PC-9 (cell line): ENCODE measurements at regions not wholly inside any gene's neighbourhood (a gene's known extent, or its start where the extent isn't known, plus 50 kb on each side); places are given as distances from the start of the nearest gene placed in this dataset.

ENCODE experiments used
- BruUV-seq: library from RNA; stranded (reverse); fragments of 400-500 nt; replicated peaks from 2 replicates; lab custom pipeline; 2021; lab: Mats Ljungman, UMichigan
- CTCF ChIA-PET: fragments of 300-600 bp; sonication (Branson Sonifier 250); formaldehyde crosslinking; loops from one replicate; lab custom pipeline; 2022; ENCODE audit warnings: antibody characterized with exemption; lab: Charles Lee
- POLR2A ChIA-PET: fragments of 300-600 bp; sonication (Branson Sonifier 250); formaldehyde crosslinking; loops from one replicate; lab custom pipeline; 2022; ENCODE audit warnings: antibody characterized with exemption; ENCODE audit not compliant: unreplicated experiment; lab: Charles Lee
- DNase-seq, 2 experiments: peaks; one replicate each; pipeline versions ENCODE4 v3.0.0 to v3.0.0-alpha.2; 2015 to 2022; ENCODE audit warnings: mixed read lengths in 1 of 2
- H2AFZ ChIP-seq: fragments of 200-600 bp; sonication (generic); 2 replicates; pipeline ENCODE4 v1.8.1; 2017; ENCODE audit warnings: antibody characterized with exemption
- H3F3A ChIP-seq: fragments of 200-600 bp; sonication (generic); 2 replicates; pipeline ENCODE4 v1.8.1; 2017; ENCODE audit warnings: antibody characterized with exemption, mild to moderate bottlenecking, low read depth; ENCODE audit not compliant: insufficient read depth
- H3K27ac ChIP-seq: fragments of 200-600 bp; sonication (generic); 2 replicates; pipeline ENCODE4 v1.6.1; 2016; ENCODE audit warnings: mixed run types
- H3K27me3 ChIP-seq: fragments of 200-600 bp; sonication (generic); 2 replicates; pipeline ENCODE4 v1.6.1; 2016; ENCODE audit warnings: low read depth, mixed run types; ENCODE audit not compliant: insufficient read depth
- H3K36me3 ChIP-seq: fragments of 200-600 bp; sonication (generic); 2 replicates; pipeline ENCODE4 v1.6.1; 2016; ENCODE audit warnings: low read depth, mixed run types
- H3K4me1 ChIP-seq: fragments of 200-600 bp; sonication (generic); replicated peaks from 2 replicates; pipeline ENCODE4 v1.6.1; 2016; ENCODE audit warnings: mixed run types; ENCODE audit not compliant: insufficient read depth
- H3K4me2 ChIP-seq: fragments of 200-600 bp; sonication (generic); 2 replicates; pipeline ENCODE4 v1.6.1; 2017; ENCODE audit warnings: mixed run types
- H3K4me3 ChIP-seq: fragments of 200-600 bp; sonication (generic); 2 replicates; pipeline ENCODE4 v1.6.1; 2016; ENCODE audit warnings: mixed run types
- H3K79me2 ChIP-seq: fragments of 200-600 bp; sonication (generic); 2 replicates; pipeline ENCODE4 v1.6.1; 2017; ENCODE audit warnings: low read depth, mixed run types
- H3K9me2 ChIP-seq: fragments of 200-600 bp; sonication (generic); 2 replicates; pipeline ENCODE4 v1.8.1; 2017; ENCODE audit warnings: mild to moderate bottlenecking; ENCODE audit not compliant: insufficient read depth
- H3K9me3 ChIP-seq: fragments of 200-600 bp; sonication (generic); 2 replicates; pipeline ENCODE4 v1.8.1; 2016; ENCODE audit warnings: low read depth; ENCODE audit not compliant: insufficient read depth
- H4K20me1 ChIP-seq: fragments of 200-600 bp; sonication (generic); 2 replicates; pipeline ENCODE4 v1.8.1; 2017; ENCODE audit not compliant: insufficient read depth
- EZH2 ChIP-seq: fragments of 200-600 bp; sonication (generic); IDR thresholded peaks from 2 replicates; pipeline ENCODE4 v1.8.0; 2017; ENCODE audit warnings: antibody characterized with exemption, low read depth
- intact Hi-C: fragments of 100-400 bp; cut with micrococcal nuclease; formaldehyde crosslinking; loops from one replicate; pipeline ENCODE4 v1.10.0; 2022; ENCODE audit not compliant: unreplicated experiment
- TF ChIP-seq, protein P1 (sequence below): fragments of 200-600 bp; sonication (generic); conservative IDR thresholded peaks from 2 replicates; pipeline ENCODE4 v1.6.1; 2017; ENCODE audit warnings: mixed run types, antibody characterized with exemption, mild to moderate bottlenecking, moderate library complexity

DNA sequence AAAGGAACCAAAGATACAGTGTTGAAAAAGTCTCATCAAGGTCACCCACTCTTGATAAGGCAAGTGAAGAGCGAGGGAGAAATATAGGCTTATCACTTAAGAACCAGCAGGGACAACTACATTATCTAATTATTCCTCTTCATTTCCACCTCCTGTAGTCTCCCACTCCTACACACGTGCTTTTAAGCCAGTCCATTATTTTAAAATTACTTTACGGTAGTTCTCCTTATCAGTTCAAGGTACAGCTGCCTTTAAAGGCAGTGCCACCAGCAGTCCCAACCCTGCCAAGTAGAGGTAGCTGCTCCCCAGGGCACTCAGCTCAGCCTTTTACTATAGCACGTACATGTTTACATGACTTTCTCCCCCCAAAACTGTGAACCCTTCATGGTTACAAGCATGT is 161.5 kb upstream of the BLID start:
- Histone ChIP-seq H3K9me2 (no peaks in the 10 kb centered on the region), H3K4me3 (no peak overlapping the region), H3K9me3 (no peaks in the 10 kb centered on the region; the same call in 1 of the 2 replicates), H3K27me3 (no peaks in the 10 kb centered on the region), H4K20me1 (no peaks in the 10 kb centered on the region), H3K27ac (no peak overlapping the region), H3F3A (no peaks in the 10 kb centered on the region), H3K4me2 (no peak overlapping the region), H3K36me3 (no peaks in the 10 kb centered on the region), H2AFZ (no peak overlapping the region; the same call in 1 of the 2 replicates), H3K4me1 (no peaks in the 10 kb centered on the region), H3K79me2 (no peaks in the 10 kb centered on the region)
- POLR2A ChIA-PET = no interaction called here
- no TSS peak for BruUV-seq
- DNase-seq = no peak
- intact Hi-C loops = no loop called here
- CTCF ChIA-PET = no interaction called here
- TF ChIP-seq, protein P1, sequence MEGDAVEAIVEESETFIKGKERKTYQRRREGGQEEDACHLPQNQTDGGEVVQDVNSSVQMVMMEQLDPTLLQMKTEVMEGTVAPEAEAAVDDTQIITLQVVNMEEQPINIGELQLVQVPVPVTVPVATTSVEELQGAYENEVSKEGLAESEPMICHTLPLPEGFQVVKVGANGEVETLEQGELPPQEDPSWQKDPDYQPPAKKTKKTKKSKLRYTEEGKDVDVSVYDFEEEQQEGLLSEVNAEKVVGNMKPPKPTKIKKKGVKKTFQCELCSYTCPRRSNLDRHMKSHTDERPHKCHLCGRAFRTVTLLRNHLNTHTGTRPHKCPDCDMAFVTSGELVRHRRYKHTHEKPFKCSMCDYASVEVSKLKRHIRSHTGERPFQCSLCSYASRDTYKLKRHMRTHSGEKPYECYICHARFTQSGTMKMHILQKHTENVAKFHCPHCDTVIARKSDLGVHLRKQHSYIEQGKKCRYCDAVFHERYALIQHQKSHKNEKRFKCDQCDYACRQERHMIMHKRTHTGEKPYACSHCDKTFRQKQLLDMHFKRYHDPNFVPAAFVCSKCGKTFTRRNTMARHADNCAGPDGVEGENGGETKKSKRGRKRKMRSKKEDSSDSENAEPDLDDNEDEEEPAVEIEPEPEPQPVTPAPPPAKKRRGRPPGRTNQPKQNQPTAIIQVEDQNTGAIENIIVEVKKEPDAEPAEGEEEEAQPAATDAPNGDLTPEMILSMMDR = no peak
- no peak for TF ChIP-seq EZH2

DNA sequence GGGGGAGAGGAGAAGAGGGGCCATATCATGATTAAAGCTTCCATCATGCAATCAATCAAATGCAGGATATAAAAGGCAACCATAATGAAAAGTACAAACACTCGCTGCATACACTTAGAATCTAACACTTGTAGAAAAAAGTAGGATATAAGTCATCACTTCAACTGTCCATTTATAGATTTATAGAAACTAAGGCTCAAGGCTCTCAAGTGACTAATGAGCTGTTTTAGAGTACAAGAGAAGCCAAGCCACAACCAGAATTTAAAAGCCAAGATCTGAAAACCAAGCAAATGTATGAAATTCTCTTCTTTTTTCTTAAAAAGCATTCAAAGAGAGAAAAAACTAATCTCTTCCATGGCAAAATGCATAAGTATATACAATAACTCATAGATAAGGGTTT is 160.2 kb upstream of the BLID start:
- no peaks in the 10 kb centered on the region for H3K9me2 ChIP-seq
- H3K27me3 ChIP-seq = no peaks in the 10 kb centered on the region
- ChIA-PET CTCF (no interaction called here), POLR2A (no interaction called here)
- intact Hi-C loops = no loop called here
- H4K20me1 ChIP-seq = no peaks in the 10 kb centered on the region
- H3K4me1 ChIP-seq = no peaks in the 10 kb centered on the region
- no peaks in the 10 kb centered on the region; the same call in 1 of the 2 replicates for H3K9me3 ChIP-seq
- H3K4me3 ChIP-seq = no peak overlapping the region
- no peak overlapping the region for H3K4me2 ChIP-seq
- H3F3A ChIP-seq = no peaks in the 10 kb centered on the region
- H3K79me2 ChIP-seq = no peaks in the 10 kb centered on the region
- no peak overlapping the region for H3K27ac ChIP-seq
- H2AFZ ChIP-seq = no peak overlapping the region
- DNase-seq = no peak
- no peaks in the 10 kb centered on the region for H3K36me3 ChIP-seq
- TF ChIP-seq, protein P1 = no peak
- TF ChIP-seq EZH2 = no peak
- BruUV-seq = no TSS peak

DNA sequence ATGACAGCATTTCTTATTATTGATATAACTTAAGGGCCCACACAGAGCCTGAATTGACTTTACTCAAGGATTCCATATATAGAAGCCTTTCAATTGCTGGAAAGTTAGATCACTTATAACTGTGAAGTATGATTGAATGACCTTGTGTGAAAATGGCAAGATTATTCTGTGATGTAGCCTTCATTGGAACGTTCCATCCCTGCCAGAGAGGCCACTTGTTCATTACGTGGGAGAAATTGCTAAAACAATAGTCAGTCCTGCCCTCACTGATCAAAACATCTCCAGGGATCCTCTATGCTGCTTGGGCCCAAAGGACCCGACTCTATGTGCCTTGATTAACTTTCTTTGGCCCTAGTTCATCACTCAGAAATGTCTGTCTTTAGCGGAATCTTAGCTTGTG is 159.5 kb upstream of the BLID start:
- Histone ChIP-seq H3K4me2 (no peak overlapping the region), H3K4me1 (no peaks in the 10 kb centered on the region), H3F3A (no peaks in the 10 kb centered on the region), H2AFZ (no peak overlapping the region), H3K27ac (no peak overlapping the region), H3K27me3 (no peaks in the 10 kb centered on the region), H3K4me3 (no peak overlapping the region), H3K36me3 (no peaks in the 10 kb centered on the region), H3K79me2 (no peaks in the 10 kb centered on the region), H4K20me1 (no peaks in the 10 kb centered on the region), H3K9me2 (no peaks in the 10 kb centered on the region), H3K9me3 (no peaks in the 10 kb centered on the region; the same call in 1 of the 2 replicates)
- intact Hi-C loops = no loop called here
- no TSS peak for BruUV-seq
- ChIA-PET CTCF (no interaction called here), POLR2A (no interaction called here)
- TF ChIP-seq, protein P1 = no peak
- DNase-seq = no peak
